COLO668 (cell line): ENCODE measurements at regions not wholly inside any gene's neighbourhood (a gene's known extent, or its start where the extent isn't known, plus 50 kb on each side); places are given as distances from the start of the nearest gene placed in this dataset.

ENCODE experiments used
- DNase-seq: peaks from one replicate; lab custom pipeline; 2025; ENCODE audit not compliant: unreplicated experiment; lab: John Stamatoyannopoulos, UW

DNA sequence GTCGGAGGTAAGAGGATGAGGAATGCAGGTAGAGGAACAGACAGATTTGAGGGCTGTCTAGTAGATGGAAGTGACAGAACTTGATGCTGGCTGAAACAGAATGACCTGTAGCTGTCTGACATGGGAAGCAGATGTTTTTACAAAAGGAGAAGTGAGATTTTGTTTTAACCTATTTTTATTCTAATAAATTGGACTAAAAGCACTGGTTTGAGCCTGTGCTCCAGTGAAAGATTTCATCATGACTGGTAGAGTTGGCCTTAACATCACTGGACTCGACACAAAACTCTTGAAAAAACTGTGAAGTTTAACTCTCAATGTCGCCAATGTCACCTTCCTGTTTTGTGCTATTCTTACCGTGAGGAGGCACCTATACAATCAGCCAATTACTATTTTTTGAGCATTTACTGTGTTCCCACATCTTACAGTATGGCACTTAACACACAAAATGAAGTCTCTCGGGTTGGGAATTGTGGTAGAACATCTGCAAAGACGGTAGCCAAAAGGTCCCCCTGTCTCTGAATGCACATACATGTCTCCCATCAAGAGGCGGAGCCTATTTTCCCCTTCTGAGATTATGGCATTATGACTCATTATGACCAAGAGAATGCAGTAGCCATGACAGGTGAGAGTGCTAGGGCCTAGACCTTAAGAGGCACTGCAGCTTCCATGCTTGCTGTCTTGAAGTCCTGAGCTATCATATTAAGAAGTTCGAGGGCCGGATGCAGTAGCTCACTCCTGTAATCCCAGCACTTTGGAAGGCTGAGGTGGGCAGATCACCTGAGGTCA, 93.2 kb downstream of the FOXF2 start:
- no peak for DNase-seq

DNA sequence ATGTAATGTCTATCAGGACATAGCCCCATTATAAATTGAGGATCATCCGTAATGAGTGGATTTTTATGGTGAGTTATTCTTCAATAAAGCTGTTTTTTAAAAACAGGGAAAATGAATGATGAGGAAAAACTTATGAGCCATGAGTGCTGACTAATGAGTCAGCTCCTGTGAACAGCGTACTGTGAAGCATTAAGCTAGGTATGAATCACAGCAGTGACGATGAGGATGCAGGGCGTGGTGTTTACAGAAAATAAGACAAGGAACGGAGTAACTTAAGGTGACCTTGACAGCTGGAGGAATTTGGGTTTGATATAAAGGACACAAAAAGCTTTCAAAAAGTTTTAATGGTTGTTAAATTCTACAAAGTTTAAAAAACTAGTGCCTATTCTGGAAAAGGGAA, 96.3 kb downstream of the FOXF2 start:
- no peak for DNase-seq

DNA sequence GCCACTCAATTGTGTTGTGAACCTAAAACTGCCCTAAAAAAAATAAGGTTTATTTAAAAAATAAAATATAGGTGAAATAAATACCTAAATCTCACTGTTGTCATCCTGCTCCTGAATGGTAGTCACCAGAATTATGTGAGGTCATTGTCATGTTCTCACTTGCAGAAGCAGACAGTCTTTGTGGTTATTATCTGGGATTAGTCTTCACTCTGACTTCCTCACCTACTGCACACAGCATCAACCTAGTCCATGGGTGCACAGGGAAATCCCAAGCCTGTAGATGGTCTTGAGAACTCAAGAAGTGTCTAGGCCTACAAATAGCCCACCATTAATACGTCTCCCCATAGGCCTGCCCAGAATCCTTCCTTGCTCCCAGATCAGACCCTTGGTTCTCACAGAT, 97.0 kb downstream of the FOXF2 start:
- no peak for DNase-seq

DNA sequence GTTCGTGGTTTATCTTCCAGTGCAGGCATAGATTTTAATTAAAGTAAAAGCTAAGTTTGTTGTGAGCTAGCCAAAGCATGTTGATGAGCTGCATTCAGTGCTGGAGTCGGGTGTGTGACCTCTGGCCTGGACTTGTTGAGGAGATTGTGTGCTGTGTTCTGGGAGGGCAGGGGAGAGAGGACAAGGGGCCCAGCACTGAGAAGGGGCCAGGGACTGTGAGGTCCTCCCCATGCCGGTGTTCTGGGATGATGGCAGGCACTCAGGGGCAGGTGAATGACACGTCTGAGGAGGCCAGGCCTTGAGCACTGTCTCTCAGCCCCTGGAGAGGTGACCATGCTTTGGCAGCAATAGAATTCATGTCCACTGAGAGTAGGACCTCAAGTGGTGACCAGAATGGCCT, 97.9 kb downstream of the FOXF2 start:
- no peak for DNase-seq

DNA sequence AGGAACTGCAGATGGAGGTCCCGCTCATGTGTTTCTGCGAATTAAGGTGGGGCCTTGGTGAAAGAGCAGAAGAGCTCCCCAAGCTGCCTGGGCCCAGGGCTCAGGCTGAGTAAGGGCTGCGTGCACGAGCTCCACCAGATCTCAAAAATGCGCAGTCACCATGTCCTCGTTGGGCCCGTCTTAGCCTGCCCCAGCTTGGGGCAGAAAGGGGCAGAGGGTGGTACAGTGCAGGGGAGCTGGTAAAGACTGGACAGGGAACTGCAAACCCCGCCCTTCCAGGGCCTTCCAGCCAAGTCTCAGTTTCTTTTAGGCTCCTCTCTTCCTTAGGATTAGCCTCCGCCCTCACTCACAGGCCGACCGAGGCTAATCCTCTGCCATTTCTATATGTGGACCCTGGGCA, 101.6 kb downstream of the FOXF2 start:
- DNase-seq = no peak

DNA sequence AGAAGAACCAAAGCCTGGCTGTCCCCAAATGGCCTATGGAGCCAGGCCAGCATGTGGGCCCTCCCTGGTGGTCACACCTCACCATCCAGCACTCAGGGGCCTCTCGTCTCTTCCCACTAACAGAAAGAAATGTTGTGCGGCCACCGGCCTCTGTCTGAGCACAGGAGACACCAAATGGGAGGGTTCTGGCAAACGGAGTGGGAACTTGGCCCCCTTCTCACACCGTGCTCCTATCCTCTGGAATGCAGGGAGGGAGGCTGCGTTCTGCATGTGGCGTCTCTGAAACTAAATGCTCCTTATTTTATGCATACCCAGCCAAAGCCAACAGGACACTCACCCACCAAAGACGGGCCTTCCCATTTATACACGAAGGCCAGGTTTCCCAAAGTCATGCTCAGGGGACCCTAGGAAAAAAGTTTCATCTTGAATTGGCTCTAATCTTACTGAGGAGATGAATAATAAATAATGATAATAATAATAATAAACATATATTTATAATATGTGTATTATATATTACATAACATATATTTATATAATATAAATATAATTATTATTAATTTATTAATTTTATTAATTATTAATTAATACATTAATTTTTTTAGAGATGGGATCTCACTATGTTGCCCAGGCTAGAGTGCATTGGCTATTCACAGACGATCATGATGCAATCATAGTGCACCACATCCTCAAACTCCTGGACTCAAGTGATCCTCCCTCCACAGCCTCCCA, 102.4 kb downstream of the FOXF2 start:
- DNase-seq = no peak

DNA sequence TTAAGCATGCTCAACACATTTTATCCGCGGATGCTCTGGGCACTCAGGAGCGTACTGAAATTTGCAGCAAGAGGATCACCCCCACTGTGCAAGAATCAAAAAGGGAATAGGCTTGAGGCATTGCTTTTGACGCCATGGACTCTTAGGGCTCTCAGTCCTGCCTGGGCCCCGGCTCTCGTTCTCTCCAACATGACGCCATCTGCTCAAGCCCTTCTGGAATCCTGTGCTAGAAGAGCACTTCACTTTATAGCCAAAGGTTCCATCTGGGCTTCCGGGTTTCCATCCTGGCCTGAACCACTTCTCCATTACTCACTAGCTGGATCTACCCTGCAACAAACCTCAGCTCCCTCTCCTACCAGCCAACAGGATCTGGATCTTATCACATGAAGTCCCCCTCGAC, 105.3 kb downstream of the FOXF2 start:
- DNase-seq = peak; percentile 1

DNA sequence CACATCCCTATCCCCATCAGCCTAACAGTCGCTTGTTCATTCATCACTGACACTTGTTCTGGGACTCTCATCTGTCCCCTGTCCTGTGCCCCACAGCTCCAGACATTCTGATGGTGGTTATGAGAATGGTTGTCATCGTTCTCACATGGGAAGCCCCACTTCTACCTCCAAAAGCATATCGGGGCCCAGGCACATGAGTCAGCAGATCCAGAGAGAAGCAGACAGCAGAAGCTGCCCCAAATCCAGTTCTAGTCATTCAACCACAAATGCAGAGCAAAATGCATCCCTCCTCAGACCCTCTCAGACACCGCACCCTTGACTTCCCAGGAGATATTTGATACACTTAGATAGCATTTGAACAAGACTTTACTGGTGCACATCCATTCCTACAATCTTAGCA, 106.0 kb downstream of the FOXF2 start:
- no peak for DNase-seq

DNA sequence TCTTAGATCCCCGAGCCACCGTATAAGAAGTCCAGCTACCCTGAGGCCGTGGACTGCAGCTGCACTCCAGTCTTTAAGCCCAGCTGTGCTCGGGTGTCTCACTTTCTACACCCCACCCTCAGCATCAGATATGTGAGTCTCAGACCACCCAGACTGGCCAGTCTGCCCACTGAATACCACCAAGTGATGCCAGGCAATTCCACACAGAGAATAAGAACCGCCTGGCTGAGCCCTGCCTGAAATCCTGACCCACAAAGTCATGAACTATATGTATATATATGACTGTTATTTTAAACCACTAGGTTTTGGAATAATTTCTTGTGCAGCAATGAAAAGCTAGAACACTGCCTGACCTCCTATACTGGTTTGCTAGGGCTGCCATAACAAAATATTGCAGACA, 106.7 kb downstream of the FOXF2 start:
- no peak for DNase-seq

DNA sequence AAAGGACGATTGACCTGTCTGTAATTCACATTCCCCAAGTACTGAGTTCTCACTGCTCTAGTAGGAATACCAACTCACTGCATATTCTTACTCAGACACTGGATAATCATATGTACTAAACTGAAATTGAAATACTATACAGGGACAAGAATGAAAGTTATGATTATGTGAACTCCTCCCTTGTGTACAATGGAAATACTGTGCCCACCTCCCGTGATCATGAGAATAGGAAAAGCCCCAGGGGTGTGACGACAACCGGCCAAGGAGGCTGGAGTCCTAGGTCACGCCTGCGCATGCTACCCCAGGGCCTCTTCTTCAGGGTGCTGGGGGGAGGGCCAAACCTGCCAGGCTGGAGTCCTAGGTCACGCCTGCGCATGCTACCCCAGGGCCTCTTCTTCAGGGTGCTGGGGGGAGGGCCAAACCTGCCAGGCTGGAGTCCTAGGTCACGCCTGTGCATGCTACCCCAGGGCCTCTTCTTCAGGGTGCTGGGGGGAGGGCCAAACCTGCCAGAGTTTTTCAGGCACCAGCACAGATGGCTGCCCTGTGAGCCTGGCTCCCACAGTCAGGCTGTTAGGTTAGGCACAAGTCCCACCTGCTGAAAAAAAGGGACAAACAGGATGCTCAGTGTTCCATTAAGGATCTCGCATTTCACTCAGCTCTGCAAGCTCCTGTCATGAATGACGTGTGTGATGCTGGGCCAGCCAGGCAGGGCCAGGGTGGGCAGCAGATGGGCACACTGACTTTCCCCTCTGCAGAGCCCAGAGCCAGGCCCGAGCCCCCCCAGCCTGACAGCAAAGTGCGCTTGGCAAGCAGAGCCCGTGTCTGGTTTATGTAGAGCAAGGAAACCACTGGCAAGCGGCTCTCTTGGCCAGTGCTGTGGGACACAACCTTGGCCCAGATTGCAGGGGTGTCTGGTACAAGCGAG, 107.7 kb downstream of the FOXF2 start:
- DNase-seq = no peak

DNA sequence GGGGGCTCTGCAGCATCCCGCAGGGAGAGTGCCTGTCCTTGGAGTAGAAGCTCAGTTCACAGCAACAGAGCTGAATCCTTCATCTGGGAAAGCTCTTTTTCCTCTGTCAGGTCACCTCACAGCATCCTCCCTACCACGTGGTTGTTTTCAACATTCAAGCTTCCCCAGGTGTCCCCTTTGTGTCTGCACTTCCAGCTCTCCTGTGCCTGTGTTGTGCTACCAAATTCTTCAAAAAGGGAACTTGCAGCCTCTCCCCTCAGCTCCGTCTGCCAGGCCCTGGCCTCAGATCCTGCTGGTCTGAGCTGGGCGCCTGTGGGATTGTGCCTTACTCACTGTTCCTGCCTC, 108.4 kb downstream of the FOXF2 start:
- no peak for DNase-seq

DNA sequence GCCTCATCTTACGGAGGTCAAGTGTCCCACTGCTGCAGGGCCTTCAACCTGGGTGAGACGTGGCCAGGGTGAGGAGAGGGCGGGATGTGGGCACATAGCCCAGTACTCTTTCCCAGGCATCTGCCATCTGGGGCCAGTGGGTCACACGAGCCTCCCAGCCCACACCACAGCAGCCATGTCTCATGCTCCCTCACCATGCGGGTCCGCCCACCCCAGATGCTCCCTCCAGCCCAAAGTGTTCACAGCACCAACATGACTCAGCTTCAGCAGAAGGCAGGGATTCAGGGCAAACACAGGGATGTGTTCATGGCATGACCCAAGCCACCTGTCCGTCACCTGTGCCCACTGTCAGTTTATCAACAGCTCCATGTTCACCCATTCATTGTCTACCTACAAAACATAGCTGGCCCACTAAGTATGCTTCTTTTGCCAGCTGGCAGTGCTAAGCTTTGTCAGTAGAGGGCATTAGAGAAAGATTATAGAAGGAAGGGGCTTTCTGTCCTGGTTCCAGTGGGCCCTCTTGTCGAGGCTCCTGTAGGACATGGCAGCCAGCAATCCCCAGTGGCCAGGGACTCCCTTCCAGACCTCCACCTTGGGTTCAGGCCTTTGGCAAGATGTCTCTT, 109.2 kb downstream of the FOXF2 start:
- no peak for DNase-seq

DNA sequence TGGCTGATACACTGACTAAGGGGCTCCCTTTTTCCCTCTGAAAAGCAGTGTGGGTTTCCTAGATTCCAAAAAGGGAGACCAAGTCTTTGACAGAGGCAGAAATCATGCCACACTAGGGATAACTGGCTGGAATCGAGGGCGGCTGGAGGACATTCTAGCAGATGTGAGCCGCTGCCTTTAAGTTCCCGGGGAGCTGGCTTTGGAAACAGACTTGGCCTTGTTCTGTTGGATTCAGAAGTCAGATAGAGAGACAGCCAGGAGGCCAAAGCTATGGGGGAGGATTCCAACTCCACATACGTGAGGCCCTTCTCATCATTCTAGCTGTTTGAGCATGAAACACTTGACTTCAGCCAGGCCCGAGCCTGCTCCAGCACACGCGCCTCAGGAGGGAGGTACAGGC, 109.9 kb upstream of the FOXC1 start:
- no peak for DNase-seq

DNA sequence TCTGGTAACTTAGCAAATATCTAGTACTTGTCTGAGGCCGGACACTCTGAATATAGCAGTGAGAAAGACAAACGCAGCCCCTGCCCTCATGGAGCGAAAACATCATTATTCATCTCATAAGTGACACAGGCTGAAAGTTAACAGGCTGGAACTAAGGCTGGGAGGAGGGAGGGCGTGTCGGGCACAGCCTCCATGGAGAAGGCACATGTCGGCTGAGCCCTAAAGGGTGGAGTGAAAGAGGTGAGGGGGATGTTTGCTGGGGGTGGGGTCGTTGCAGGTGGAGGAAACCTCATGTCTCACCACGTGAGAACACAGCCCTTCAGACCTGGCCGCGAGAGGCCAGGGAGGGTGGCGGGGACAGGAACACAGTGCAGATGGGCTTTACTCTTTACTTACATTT, 108.8 kb upstream of the FOXC1 start:
- DNase-seq = no peak

DNA sequence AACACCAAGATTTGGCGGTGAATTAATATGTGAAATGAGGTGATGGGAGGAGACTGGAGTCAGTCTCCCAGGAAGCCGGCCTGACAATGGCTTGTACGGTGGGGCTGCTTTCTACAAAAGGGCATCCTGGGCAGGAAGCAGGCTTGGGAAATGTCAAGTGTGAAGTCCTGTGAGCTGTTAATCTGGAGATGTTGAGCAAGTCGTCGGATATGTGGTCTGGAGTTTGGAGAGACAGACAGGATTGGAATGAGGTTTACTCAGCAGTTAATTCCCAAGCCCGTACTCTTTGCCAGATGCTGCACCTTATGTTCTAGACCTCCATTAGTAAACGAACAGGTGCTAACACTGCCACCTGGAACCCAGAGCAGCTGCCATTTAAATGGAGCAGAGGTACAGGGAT, 107.7 kb upstream of the FOXC1 start:
- no peak for DNase-seq

DNA sequence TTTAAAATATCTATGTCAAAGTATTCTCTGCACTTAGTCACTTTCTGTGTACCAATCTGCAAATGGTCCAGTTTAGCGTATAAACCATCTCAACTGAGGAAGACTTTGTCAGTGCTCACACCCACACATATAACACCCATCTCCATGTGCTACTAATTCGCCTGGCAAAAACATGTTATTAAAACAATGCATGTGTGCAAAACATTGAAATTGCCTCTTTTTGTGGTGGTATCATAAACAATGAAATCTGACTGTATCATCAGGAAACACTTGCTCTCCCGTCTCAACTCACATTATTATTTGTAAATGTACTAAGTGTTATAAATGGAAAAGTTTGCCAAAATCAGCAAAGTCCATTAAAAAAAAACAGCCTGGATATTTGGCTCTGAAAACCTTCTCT, 105.9 kb upstream of the FOXC1 start:
- DNase-seq = no peak

DNA sequence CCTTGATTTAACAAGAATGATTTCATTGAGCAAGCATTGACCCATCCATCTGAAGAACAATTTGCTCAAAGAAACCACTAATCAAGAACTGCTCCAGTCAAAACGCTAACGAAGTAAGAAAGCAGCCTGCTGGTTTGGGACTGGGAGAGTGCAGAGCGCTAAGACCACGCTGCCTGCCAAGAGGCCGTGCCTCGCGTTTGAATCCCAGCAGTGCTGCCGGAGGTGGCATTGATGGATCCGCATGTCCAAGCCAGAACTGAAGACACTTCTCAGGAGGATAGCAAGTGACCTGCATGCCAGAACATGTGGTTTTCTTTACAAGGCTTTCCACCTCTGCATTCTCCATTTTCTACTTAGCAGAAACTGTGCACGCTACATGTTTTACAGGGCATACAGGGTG, 105.2 kb upstream of the FOXC1 start:
- DNase-seq = no peak

DNA sequence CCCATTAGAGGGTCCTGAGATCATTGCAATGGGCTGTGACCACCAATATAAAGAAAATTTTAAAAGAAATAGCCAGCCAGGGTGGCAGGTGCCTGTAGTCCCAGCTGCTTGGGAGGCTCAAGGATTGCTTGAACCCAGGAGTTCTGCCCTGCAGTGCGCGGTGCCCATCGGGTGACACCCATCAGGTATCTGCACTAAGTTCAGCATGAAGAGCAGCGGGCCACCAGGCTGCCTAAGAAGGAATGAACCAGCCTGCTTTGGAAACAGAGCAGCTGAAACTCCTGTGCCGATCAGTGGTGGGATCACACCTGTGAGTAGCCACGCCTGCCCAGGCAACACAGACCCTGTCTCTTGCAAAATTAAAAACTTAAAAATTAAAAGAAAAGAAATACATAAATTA, 102.5 kb upstream of the FOXC1 start:
- no peak for DNase-seq

DNA sequence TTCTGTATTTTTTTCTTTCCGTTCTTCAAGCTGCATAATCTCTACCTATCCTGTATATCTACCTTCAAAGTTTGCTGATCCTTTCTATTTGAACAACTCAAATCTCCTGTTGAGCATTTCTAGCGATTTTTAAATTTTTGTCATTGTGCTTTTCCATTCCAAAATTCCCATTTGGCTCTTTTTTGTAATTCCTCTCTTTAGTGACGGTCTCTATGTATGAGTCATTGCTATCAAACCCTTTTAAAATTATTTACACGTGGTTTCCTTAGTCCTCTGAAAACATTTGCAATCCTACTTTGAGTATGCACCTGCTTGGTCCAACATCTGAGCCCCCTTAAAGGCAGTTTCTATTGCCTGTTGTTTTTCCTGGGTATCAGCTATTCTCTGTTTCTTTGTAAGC, 100.5 kb upstream of the FOXC1 start:
- DNase-seq = no peak

DNA sequence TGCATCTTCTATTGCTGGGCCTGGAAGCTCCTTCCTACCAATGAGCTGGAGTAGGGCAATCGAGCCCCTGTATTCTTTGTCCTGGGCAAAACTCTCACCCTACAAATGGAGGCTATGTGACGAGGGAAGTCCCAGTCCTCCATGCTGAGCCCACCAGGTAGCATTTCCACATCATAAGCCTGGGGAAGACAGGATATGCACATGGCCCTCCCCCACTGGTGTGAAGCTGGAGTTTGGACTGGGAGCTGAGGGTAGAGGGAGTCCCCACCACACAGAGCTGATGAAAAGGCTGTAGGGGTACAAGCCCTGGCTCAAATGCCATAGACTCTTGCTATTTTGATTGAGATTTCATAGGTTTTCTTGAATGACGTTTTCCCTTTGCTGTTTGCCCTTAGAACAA, 99.5 kb upstream of the FOXC1 start:
- DNase-seq = no peak

DNA sequence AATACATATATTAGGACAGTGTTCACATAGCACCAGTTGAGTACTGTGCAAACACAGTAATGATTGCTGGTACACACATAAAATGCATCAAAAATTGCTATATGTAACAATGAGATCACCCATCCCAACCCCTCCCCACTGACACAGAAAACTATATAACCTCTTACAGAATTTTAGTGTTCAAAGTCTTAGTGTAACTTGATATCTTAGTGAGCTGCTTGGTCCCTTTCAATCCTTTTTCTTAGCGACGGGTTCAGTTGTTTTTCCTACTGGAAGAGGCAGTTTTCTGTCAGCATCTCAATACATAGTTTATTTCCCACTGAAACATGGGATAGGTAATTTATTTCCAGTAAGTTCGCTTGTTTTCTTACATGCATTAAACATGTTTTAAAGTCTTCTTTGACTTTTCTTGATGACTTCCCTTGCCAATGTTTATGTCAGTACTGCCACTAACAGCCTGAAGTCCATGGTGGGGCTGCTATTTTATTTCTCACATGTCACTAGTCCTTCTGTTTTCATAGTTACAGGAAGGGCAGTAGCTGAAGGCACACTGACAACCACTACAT, 96.4 kb upstream of the FOXC1 start:
- DNase-seq = no peak
